ENCODE measurements at regions not wholly inside any gene's neighbourhood (a gene's known extent, or its start where the extent isn't known, plus 50 kb on each side); places are given as distances from the start of the nearest gene placed in this dataset.

GRCh38 chr1:96355521-96355920, 366.1 kb upstream of the PTBP2 start:
- no peak for TF ChIP-seq CTCF (IDR thresholded peaks at IDR 0.05; ENCODE audit: control extremely low read depth in 1 of 3, insufficient read depth in 1 of 3, low read depth in 1 of 3, low read length in 3 of 3)
- no peak for TF ChIP-seq HDAC2 (IDR thresholded peaks at IDR 0.05; ENCODE audit: borderline replicate concordance in 1 of 2, low read depth in 2 of 2, low read length in 2 of 2)
- no peak for TF ChIP-seq NRF1 (IDR thresholded peaks at IDR 0.05; ENCODE audit: low read depth, low read length)
- no peak for TF ChIP-seq MAX (IDR thresholded peaks at IDR 0.05)

Data from H1 (cell line).